Stimulated activated naive CD4-positive, alpha-beta T cell treated with Interleukin-2 at 50 U/mL for 16 hours (primary cell): ENCODE measurements at regions not wholly inside any gene's neighbourhood (a gene's known extent, or its start where the extent isn't known, plus 50 kb on each side); places are given as distances from the start of the nearest gene placed in this dataset.

Source experiments
- DNase-seq: peaks from one replicate; lab custom pipeline; 2025; lab: John Stamatoyannopoulos, UW

- no peak for DNase-seq
These were observed 341.8 kb downstream of the MAN2A1 start for GRCh38 chr5:110031402-110032140.

GRCh38 chr5:110032376-110032775 is 342.6 kb downstream of the MAN2A1 start:
- no peak for DNase-seq

DNA sequence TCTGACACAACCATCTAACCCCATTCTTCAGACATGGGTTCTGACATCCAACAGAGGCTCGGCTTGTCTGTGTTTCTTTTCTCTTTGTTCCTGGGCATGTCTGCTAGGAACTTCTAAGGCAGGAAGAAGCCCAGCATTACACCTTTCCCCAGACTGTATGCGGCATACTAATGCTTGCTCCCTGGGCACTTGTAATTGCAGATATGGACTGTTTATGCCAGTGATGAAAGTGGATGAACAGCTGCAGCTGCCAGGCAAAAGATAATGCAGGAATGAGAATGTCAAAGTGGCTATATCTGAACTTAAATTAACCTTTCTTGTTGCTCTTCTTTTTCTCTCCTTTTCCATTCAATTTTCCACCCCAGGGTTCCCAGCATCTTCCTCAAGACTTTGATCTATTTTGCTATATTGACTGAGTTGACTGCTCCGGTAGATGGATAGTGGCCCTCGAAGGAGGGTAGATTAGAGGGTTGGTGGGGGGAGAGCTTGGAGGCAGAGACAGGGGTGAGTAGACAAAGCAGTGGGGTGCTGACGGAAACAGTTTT is 344.4 kb downstream of the MAN2A1 start:
- no peak for DNase-seq

DNA sequence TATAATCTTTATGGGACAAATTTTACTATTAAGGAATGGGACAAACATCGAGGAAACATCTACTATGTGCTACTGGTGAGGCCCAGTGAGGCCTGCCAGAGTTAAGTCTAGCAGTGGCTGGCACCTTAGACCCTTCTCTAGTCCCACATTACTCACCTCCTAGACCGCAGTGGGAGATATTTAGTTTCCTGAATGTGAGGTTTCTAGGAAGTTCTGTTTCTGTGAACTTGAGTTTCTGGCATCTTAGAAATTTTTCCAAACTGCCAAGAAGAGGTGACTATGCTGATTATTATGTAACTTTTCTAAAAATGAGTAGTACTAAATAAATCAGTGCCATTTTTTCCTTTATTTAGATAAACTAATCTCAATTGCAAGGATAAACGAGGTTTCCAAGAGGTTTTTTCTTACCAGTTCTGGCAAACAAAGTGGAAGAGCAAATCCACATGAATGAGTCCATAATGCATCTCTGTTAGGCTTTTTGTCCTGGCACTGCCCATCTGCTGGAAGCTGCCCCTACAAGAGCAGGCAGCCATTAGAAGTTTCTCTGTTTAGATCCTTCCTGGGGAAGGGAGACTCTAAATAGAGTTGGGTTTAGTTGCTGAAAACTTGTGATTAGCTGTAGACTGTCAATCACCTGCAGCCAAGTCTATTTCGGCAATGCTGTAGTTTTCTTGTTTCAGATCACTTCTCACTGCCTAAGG is 348.7 kb downstream of the MAN2A1 start:
- DNase-seq = no peak

DNA sequence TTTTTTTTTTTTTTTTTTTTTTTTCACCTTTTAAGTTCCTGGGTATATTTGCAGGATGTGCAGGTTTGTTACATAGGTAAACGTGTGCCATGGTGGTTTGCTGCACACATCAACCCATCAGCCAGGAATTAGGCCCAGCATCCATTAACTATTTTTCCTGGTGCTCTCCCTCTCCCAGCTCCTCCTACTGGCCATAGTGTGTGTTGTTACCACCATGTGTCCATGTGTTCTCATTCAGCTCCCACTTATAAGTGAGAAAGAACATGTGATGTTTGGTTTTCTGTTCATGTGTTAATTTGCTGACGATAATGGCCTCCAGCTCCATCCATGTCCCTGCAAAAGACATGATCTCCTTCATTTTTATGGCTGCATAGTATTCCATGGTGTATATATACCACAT is 350.5 kb downstream of the MAN2A1 start:
- no peak for DNase-seq

- DNase-seq = no peak
These were observed 353.3 kb downstream of the MAN2A1 start for GRCh38 chr5:110043025-110043424.

GRCh38 chr5:110045158-110045557 is 355.4 kb downstream of the MAN2A1 start:
- no peak for DNase-seq

DNA sequence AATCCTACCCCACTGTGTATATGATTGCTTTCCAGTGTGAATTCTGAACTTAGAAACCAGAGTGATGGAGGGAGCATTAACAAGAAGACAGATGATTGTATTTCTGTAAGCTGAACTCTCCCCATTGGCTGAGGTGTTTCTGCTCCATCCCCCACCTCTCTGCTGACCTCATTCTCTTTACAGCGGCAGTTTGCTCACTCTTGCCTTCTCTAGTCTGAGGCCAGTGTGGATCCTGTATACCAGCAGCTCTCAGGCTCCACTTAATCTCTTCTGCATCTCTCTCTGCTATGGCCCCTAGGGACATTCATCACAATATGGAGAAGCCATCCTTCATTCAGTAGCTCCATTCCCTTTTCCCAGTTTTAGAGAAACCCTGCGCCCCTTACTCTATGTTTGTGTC is 358.8 kb downstream of the MAN2A1 start:
- DNase-seq = no peak

GRCh38 chr5:110049816-110050215 is 360.1 kb downstream of the MAN2A1 start:
- DNase-seq = no peak

DNA sequence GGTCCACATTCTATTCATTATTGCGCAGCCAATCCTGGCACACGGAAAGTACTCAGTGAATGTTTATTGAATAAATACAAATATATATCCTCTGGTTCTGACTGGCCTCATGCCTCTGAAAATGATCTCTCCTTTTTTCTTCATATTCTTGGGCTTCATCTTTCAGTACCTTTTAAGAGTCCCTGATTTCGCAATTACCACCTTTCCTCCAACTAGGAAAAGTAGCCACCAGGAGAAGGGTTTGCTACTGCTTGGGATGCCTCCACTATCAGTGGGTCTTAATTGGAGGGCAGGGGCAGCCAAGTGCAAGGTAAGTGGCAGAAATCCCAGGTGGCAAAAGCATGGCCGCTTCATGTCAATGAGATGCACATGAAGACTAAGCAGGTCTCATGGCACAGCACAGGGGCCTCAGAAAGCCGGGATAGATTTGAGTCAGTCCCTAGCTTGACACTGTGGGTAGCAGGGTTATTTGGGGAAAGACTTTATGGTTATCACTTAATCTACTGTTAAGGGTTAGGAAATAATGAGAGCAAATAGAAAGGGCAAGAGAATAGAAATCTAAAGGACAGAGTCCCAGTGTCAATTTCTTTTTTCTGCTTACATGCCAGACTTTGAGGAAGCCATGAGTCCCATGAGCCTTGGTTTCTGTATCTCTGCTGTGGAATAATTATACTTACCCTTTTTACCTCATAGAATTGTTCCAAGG is 361.1 kb downstream of the MAN2A1 start:
- DNase-seq = no peak

DNA sequence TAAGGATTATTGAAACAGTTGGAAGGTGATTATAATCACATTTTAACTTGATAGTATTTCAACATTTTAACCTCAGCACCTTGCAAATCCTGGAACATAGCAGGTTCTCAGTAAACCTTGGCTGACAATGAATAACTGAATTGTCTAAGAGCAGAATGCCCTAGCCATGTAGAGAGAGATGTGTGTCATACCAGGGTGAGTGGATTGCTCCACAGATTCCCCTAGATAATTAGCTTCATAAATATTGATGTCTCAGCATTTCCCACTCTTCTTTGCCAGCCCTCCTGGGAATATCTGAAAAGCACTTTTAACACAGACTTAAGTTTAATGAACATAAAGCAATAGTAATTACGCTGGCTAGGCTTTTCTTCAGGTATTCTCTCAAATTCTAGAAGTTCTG is 363.5 kb downstream of the MAN2A1 start:
- no peak for DNase-seq

DNA sequence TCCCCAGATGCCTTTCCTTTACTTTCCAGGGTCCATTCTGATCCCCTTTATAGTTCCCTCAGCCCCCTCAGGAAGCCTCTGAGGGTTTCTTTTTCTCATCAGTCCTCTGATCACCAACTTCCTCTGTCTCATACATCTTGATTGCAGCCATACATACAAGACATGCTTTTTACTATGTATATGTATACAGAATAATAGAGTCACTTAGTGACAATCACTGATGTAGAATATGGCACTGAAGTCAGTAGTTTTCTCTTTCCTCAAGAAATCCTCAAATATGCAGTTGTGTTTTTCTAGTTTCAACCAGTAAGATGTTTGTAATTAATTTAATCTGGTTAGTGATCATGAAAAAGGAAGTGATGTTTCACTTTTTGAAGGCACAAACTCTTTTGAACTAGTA is 364.1 kb downstream of the MAN2A1 start:
- no peak for DNase-seq

GRCh38 chr5:110054240-110054639 is 364.5 kb downstream of the MAN2A1 start:
- DNase-seq = peak; percentile 30

- DNase-seq = no peak
These were observed 365.6 kb downstream of the MAN2A1 start for GRCh38 chr5:110055302-110055701.

- DNase-seq = no peak
These were observed 366.9 kb downstream of the MAN2A1 start for GRCh38 chr5:110056580-110057114.

DNA sequence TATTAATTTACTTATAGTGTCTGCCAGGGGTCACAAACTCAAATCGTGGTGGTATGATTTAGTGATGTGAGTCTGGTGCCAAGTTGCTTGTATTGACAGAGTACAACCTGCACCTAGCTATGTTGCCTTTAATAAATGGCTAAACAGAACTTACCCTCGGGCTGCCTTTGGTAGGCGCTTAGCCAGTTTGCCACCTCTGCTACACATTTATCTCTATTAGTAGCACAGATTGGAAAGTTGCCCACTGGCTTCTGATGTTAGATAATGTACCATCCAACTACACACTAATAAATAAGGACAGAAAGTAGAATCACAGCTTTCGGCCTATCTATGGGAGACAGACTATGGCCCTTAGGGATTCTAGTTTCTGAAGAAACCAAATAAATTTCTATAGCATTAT is 368.4 kb downstream of the MAN2A1 start:
- DNase-seq = no peak

DNA sequence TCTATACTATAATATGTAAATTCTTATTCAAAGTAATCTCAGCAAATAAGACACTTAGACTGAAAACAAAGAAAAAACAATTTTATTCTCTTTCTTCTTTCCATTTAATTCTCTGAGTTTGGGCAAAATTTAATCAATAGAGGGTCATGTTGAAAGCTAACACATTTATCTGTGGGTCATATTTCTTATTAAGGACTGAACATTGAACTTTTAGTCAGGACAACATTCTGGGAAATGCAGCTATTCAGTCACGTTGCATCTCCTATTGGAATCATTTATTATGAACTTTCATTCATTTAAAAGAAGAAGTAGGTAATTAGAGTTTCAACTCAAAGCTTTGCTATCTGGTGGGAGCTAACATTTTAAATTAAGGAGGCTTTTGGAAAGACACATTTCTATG is 372.5 kb downstream of the MAN2A1 start:
- DNase-seq = no peak

DNA sequence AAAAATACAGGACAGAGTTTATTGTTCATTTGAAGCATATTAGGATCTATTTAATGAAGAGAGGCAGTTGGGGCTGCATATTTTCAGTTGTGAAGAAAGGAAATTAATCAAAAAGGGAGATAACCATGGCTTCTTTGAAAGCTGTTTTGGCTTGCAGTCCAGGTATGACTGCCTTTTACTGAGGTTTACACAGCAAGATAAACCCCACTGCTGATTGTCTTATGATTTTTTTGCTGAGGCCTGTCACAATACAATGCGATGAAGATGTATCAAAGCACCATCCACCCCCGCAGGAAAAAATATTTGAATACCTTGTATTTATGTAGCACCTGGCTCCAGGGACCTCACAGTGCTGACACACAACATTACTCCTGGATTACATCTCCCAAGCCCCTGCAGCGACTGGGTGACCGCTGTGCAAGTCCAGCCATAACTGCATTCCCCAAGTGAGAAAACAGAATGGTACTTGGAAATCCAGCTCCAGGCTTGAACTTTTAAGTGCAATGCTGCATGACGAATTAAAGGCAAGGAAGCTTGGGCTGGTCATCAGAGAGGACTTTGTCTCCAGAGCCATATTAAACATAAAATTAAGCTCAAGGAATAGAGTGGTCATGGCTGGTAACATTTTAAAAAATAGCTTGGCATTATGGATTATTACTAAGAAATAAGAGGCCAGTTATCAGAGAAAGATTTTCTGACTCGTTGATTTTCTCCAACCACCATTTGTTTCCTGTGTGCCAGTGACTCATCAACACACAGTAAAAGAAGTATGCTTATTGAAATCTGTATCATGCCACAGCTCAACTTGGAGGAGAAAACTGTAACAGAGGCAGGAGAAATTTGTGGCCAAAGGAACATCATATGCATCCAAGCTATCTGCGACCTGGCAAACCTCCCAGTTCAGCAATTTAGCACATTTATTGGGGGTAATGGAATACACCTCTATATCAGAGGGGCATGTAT is 374.2 kb downstream of the MAN2A1 start:
- no peak for DNase-seq

GRCh38 chr5:110064603-110065268 is 375.0 kb downstream of the MAN2A1 start:
- no peak for DNase-seq

DNA sequence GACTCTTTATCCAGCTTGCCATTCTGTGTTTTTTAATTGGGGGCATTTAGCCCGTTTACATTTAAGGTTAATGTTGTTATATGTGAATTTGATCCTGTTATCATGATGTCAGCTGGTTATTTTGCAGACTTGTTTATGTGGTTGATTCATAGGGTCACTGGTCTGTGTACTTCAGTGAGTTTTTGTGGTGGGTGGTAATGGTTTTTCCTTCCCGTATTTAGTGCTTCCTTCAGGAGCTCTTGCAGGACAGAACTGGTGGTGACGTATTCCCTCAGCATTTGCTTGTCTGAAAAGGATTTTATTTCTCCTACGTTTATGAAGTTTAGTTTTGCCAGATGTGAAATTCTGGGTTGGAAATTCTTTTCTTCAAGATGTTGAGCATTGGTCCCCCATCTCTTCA is 381.1 kb downstream of the MAN2A1 start:
- no peak for DNase-seq

- DNase-seq = no peak
These were observed 382.9 kb downstream of the MAN2A1 start for GRCh38 chr5:110072651-110073050.
